ENCODE measurements at regions not wholly inside any gene's neighbourhood (a gene's known extent, or its start where the extent isn't known, plus 50 kb on each side); places are given as distances from the start of the nearest gene placed in this dataset.

GRCh38 chr2:172673056-172673683, 62.5 kb upstream of the RAPGEF4 start:
- H3K27ac ChIP-seq (ENCODE audit: insufficient read length, low read depth, low read length) = no peak overlapping the region
- H2BK120ac ChIP-seq (ENCODE audit: low read depth, low read length, poor library complexity, severe bottlenecking) = no peak overlapping the region
- no peak overlapping the region for H3K4ac ChIP-seq (ENCODE audit: low read depth, low read length)
- TF ChIP-seq, protein P1, sequence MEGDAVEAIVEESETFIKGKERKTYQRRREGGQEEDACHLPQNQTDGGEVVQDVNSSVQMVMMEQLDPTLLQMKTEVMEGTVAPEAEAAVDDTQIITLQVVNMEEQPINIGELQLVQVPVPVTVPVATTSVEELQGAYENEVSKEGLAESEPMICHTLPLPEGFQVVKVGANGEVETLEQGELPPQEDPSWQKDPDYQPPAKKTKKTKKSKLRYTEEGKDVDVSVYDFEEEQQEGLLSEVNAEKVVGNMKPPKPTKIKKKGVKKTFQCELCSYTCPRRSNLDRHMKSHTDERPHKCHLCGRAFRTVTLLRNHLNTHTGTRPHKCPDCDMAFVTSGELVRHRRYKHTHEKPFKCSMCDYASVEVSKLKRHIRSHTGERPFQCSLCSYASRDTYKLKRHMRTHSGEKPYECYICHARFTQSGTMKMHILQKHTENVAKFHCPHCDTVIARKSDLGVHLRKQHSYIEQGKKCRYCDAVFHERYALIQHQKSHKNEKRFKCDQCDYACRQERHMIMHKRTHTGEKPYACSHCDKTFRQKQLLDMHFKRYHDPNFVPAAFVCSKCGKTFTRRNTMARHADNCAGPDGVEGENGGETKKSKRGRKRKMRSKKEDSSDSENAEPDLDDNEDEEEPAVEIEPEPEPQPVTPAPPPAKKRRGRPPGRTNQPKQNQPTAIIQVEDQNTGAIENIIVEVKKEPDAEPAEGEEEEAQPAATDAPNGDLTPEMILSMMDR (conservative IDR thresholded peaks at IDR 0.05) = no peak
- DNase-seq = no peak
- H3K9me3 Mint-ChIP-seq = peaks cover 8% of the 10 kb centered on the region in 2 experiments
- no peak overlapping the region for H2BK5ac ChIP-seq (ENCODE audit: insufficient read length, low read length)
- no peak overlapping the region for H3T11ph ChIP-seq (ENCODE audit: low read length)
- H2AK5ac ChIP-seq (ENCODE audit: insufficient read length, low read length) = no peak overlapping the region
- H3K4me2 ChIP-seq (ENCODE audit: insufficient read depth, insufficient read length, low read length) = no peak overlapping the region
- no peak overlapping the region for H2BK12ac ChIP-seq (ENCODE audit: insufficient read length, low read depth, low read length)
- WGBS (ENCODE audit: extremely low coverage, insufficient read length, low lambda C conversion rate) = no CpG with 5 or more reads among the region's 6 CpGs
- H4K91ac ChIP-seq (ENCODE audit: insufficient read length, low read depth, low read length) = no peak overlapping the region
- H3K4me1 Mint-ChIP-seq = peaks cover 3 to 4% of the 10 kb centered on the region in 2 experiments
- H3K4me1 ChIP-seq (ENCODE audit: insufficient read depth, low read length) = no peaks in the 10 kb centered on the region
- H3K56ac ChIP-seq (ENCODE audit: insufficient read length, low read depth, low read length) = no peak overlapping the region
- H4K20me1 ChIP-seq (ENCODE audit: control insufficient read depth, insufficient read depth, insufficient read length) = no peaks in the 10 kb centered on the region
- no peaks in the 10 kb centered on the region for H3K27me3 ChIP-seq (ENCODE audit: insufficient read depth, low read length)
- no peak overlapping the region for H3K18ac ChIP-seq (ENCODE audit: insufficient read length, low read depth, low read length)
- H4K5ac ChIP-seq (ENCODE audit: insufficient read length, low read depth, low read length) = no peak overlapping the region
- H3K27ac Mint-ChIP-seq = no peak overlapping the region
- H3K4me3 Mint-ChIP-seq = no peak overlapping the region
- H3K36me3 Mint-ChIP-seq (ENCODE audit: insufficient read depth in 1 of 3, low read depth in 3 of 3) = peaks cover 0 to 12% (median 5%) of the 10 kb centered on the region in 3 experiments; a peak in 3 of 7 replicates
- H3K9ac ChIP-seq (ENCODE audit: extremely low read depth, insufficient read length, low read length) = no peak overlapping the region
- no peak overlapping the region for H3K23ac ChIP-seq (ENCODE audit: insufficient read length, low read depth, low read length)
- no peaks in the 10 kb centered on the region for H3K79me2 ChIP-seq (ENCODE audit: insufficient read depth, low read length)
- H3K23me2 ChIP-seq (ENCODE audit: insufficient read length, low read depth, low read length, poor library complexity, severe bottlenecking) = no peaks in the 10 kb centered on the region
- no peak overlapping the region for H3K14ac ChIP-seq (ENCODE audit: insufficient read depth, low read length)
- peaks cover 16% of the 10 kb centered on the region for H3K27me3 Mint-ChIP-seq (ENCODE audit: low read depth)
- H2BK20ac ChIP-seq (ENCODE audit: low read depth, low read length, poor library complexity, severe bottlenecking) = no peak overlapping the region
- no peak overlapping the region for H2AFZ ChIP-seq (ENCODE audit: low read length)
- no peaks in the 10 kb centered on the region for H3K79me1 ChIP-seq (ENCODE audit: insufficient read depth, low read depth, low read length, poor library complexity, severe bottlenecking)
- no peak overlapping the region for H4K8ac ChIP-seq (replicated peaks; ENCODE audit: insufficient read length, low read depth, low read length)
- H3K9me3 ChIP-seq (ENCODE audit: control insufficient read depth, low read depth, low read length) = no peaks in the 10 kb centered on the region
- no peak overlapping the region for H2BK15ac ChIP-seq (ENCODE audit: low read depth, low read length)

All from H9 (cell line).